Gastroesophageal sphincter (tissue), 3 donors: ENCODE measurements at regions not wholly inside any gene's neighbourhood (a gene's known extent, or its start where the extent isn't known, plus 50 kb on each side); places are given as distances from the start of the nearest gene placed in this dataset.

Experiments used
- POLR2A ChIP-seq, 2 donors: fragments of 450-650 bp; IDR thresholded peaks; one replicate each; pipeline ENCODE4 v1.6.1; 2017; ENCODE audit warnings: antibody characterized with exemption in 2 of 2, mild to moderate bottlenecking in 2 of 2, moderate library complexity in 1 of 2
- TF ChIP-seq, protein P1 (sequence below), 4 experiments: fragments of 200-600 bp in 2 of 4; fragments of 450-650 bp in 2 of 4; sonication (generic) in 1 of 4; IDR thresholded peaks; one replicate each; pipeline ENCODE4 v1.5.1; 2017 to 2019; ENCODE audit warnings: antibody characterized with exemption in 4 of 4, mild to moderate bottlenecking in 2 of 4, moderate library complexity in 2 of 4

DNA sequence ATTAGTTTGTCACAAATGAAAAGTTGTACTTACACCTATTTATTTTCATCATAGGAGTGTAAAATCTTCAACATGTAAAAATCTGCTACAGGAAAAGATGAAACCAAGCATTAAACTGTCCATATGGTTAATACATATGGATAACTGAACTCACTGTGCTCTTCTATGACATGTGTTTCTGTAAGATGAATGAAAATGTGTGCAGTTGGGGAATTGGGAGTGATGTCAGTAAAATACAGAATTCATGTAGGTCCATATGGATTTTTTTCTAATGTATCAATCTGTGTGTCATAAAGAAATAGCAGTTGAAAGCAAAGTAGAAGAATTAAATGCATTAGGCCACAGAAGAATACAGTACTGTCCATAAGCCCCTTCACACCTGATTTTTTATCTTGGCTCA is 178.4 kb upstream of the COL3A1 start:
- TF ChIP-seq, protein P1, sequence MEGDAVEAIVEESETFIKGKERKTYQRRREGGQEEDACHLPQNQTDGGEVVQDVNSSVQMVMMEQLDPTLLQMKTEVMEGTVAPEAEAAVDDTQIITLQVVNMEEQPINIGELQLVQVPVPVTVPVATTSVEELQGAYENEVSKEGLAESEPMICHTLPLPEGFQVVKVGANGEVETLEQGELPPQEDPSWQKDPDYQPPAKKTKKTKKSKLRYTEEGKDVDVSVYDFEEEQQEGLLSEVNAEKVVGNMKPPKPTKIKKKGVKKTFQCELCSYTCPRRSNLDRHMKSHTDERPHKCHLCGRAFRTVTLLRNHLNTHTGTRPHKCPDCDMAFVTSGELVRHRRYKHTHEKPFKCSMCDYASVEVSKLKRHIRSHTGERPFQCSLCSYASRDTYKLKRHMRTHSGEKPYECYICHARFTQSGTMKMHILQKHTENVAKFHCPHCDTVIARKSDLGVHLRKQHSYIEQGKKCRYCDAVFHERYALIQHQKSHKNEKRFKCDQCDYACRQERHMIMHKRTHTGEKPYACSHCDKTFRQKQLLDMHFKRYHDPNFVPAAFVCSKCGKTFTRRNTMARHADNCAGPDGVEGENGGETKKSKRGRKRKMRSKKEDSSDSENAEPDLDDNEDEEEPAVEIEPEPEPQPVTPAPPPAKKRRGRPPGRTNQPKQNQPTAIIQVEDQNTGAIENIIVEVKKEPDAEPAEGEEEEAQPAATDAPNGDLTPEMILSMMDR (IDR thresholded peaks at IDR 0.05): no peak
- no peak for TF ChIP-seq POLR2A (IDR thresholded peaks at IDR 0.05)
